Lower leg skin (tissue), 3 donors: ENCODE measurements at regions not wholly inside any gene's neighbourhood (a gene's known extent, or its start where the extent isn't known, plus 50 kb on each side); places are given as distances from the start of the nearest gene placed in this dataset.

Experiments
- POLR2A ChIP-seq, 2 donors: fragments of 450-650 bp; IDR thresholded peaks; one replicate each; pipeline ENCODE4 v1.6.1; 2016 to 2017; ENCODE audit warnings: antibody characterized with exemption in 2 of 2, mild to moderate bottlenecking in 1 of 2, moderate library complexity in 1 of 2
- TF ChIP-seq, protein P1 (sequence below), 3 donors: fragments of 450-650 bp; IDR thresholded peaks; one replicate each; pipeline ENCODE4 v1.5.1; 2016; ENCODE audit warnings: antibody characterized with exemption in 3 of 3, mild to moderate bottlenecking in 3 of 3, moderate library complexity in 2 of 3

DNA sequence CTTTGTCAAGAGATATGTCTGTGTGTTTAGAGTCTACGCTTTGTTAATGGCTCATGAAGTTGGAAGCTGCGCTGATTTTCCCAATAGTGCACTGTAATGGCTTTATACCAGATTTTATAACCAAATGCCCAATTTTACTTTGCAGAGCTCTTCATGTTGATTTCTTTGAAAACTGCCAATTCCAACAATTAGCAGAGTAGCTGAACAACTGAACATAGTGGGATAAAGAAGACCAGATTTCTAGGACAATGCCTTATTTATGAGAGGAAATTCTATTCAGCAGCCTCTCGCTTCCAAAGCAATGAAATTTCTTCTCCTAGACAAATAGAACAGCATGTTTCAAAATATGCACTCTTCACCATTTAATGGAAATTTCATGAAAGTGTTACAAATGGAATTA lies 66.9 kb upstream of the PROK2 start:
- TF ChIP-seq, protein P1, sequence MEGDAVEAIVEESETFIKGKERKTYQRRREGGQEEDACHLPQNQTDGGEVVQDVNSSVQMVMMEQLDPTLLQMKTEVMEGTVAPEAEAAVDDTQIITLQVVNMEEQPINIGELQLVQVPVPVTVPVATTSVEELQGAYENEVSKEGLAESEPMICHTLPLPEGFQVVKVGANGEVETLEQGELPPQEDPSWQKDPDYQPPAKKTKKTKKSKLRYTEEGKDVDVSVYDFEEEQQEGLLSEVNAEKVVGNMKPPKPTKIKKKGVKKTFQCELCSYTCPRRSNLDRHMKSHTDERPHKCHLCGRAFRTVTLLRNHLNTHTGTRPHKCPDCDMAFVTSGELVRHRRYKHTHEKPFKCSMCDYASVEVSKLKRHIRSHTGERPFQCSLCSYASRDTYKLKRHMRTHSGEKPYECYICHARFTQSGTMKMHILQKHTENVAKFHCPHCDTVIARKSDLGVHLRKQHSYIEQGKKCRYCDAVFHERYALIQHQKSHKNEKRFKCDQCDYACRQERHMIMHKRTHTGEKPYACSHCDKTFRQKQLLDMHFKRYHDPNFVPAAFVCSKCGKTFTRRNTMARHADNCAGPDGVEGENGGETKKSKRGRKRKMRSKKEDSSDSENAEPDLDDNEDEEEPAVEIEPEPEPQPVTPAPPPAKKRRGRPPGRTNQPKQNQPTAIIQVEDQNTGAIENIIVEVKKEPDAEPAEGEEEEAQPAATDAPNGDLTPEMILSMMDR (IDR thresholded peaks at IDR 0.05), result no peak
- no peak for TF ChIP-seq POLR2A (IDR thresholded peaks at IDR 0.05)
